SK-N-SH treated with all-trans-retinoic acid at 6 μM for 48 hours (cell line): ENCODE measurements at regions not wholly inside any gene's neighbourhood (a gene's known extent, or its start where the extent isn't known, plus 50 kb on each side); places are given as distances from the start of the nearest gene placed in this dataset.

Source experiments
- CSDC2 ChIP-seq: fragments of 250-450 bp; sonication (Bioruptor Pico); IDR thresholded peaks from 2 replicates; pipeline ENCODE4 v1.5.0; 2020; ENCODE audit warnings: mild to moderate bottlenecking, moderate library complexity
- ESRRG ChIP-seq: fragments of 250-450 bp; sonication (Bioruptor Pico); IDR thresholded peaks from 2 replicates; pipeline ENCODE4 v1.6.1; 2021; ENCODE audit warnings: mild to moderate bottlenecking
- ISL1 ChIP-seq: fragments of 250-450 bp; sonication (Bioruptor Pico); IDR thresholded peaks from 2 replicates; pipeline ENCODE4 v2.1.2; 2022; ENCODE audit warnings: mild to moderate bottlenecking, moderate library complexity
- SNAI2 ChIP-seq: fragments of 250-450 bp; sonication (Bioruptor Pico); IDR thresholded peaks from 2 replicates; pipeline ENCODE4 v1.5.0; 2020; ENCODE audit warnings: mild to moderate bottlenecking, moderate library complexity
- TCF4 ChIP-seq: fragments of 250-450 bp; sonication (Bioruptor Pico); IDR thresholded peaks from 2 replicates; pipeline ENCODE4 v1.8.0; 2021; ENCODE audit warnings: mild to moderate bottlenecking, moderate library complexity, borderline replicate concordance
- ZFP30 ChIP-seq: fragments of 450-650 bp; formaldehyde crosslinking; IDR thresholded peaks from 2 replicates; pipeline ENCODE4 v1.5.0; 2022; ENCODE audit warnings: mild to moderate bottlenecking, moderate library complexity

DNA sequence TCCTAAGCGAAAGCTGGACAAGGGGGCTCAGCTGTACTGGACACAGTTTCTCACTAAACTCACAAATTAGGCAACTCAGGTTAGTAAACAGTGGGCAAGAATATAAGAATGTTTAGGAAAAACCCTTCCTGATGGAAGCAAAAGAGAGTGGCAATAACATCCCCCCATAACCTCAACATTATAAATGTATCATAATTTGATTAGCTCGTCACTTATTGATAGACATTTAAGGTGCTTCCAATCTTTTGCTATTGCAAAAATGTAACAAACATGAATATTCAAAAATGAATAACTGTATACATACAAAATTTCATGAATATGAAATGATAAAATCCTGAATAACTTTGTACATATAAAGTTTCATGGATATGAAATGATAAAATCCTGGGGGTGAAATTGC lies 415.7 kb downstream of the EPM2A start:
- TF ChIP-seq ESRRG (CRISPR knock-in tag) (no peak), SNAI2 (CRISPR knock-in tag) (no peak), ISL1 (no peak), TCF4 (no peak), CSDC2 (CRISPR knock-in tag) (no peak), ZFP30 (CRISPR knock-in tag) (no peak)
